Left ventricle myocardium inferior (tissue), 1 donor: ENCODE measurements at regions not wholly inside any gene's neighbourhood (a gene's known extent, or its start where the extent isn't known, plus 50 kb on each side); places are given as distances from the start of the nearest gene placed in this dataset.

Experiments used
- DNase-seq: peaks from one replicate; pipeline ENCODE4 v3.0.0-alpha.2; 2020
- H3K27ac ChIP-seq: fragments of 200-600 bp; replicated peaks from 2 replicates; pipeline ENCODE4 v1.8.0; 2021
- H3K27me3 ChIP-seq: fragments of 200-600 bp; 2 replicates; pipeline ENCODE4 v1.8.0; 2021; ENCODE audit warnings: low read depth
- H3K36me3 ChIP-seq: fragments of 200-600 bp; 2 replicates; pipeline ENCODE4 v1.8.0; 2021
- H3K4me1 ChIP-seq: fragments of 200-600 bp; 2 replicates; pipeline ENCODE4 v1.8.0; 2021
- H3K4me3 ChIP-seq: fragments of 200-600 bp; 2 replicates; pipeline ENCODE4 v1.8.0; 2021; ENCODE audit warnings: mild to moderate bottlenecking, moderate library complexity
- H3K9me3 ChIP-seq: fragments of 200-600 bp; replicated peaks from 2 replicates; pipeline ENCODE4 v1.8.0; 2021
- intact Hi-C: fragments of 100-400 bp; cut with micrococcal nuclease; formaldehyde crosslinking; loops from one replicate; pipeline ENCODE4 v1.11.0; 2022
- TF ChIP-seq, protein P1 (sequence below): fragments of 200-600 bp; IDR thresholded peaks from 2 replicates; pipeline ENCODE4 v1.8.0; 2021; ENCODE audit warnings: antibody characterized with exemption, mild to moderate bottlenecking, borderline replicate concordance
- donor health status: DM: no; HTN: yes; CAD: no; lungs with severe emphysema.

DNA sequence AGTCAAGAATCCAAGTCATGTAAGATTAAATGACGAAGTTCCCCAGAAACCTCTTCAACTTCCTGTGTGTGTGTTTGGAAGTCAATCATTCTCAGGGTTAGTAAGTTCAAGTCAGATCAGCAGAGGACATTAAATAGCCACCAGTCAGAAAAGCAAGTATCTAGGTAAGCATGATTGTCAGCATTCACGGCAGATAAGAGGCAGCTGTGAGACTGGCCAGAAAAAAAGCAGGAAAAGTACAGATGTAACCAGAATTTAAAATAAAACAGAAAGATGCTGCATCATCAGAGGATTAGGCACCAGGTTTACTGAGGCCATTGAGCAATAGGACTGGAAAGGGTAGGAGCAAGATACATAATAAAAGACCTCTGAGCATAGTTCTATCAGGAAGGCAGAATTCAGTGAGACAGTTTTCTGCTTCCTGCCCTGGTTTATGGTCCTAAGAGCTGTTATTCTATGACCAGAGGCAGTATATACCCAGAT, 606.9 kb downstream of the FSCB start:
- Histone ChIP-seq H3K4me1 (no peaks in the 10 kb centered on the region), H3K27me3 (no peaks in the 10 kb centered on the region), H3K4me3 (no peak overlapping the region), H3K27ac (no peak overlapping the region), H3K36me3 (no peaks in the 10 kb centered on the region), H3K9me3 (peaks cover 5% of the 10 kb centered on the region)
- DNase-seq, result no peak
- intact Hi-C loops, result no loop called here
- TF ChIP-seq, protein P1, sequence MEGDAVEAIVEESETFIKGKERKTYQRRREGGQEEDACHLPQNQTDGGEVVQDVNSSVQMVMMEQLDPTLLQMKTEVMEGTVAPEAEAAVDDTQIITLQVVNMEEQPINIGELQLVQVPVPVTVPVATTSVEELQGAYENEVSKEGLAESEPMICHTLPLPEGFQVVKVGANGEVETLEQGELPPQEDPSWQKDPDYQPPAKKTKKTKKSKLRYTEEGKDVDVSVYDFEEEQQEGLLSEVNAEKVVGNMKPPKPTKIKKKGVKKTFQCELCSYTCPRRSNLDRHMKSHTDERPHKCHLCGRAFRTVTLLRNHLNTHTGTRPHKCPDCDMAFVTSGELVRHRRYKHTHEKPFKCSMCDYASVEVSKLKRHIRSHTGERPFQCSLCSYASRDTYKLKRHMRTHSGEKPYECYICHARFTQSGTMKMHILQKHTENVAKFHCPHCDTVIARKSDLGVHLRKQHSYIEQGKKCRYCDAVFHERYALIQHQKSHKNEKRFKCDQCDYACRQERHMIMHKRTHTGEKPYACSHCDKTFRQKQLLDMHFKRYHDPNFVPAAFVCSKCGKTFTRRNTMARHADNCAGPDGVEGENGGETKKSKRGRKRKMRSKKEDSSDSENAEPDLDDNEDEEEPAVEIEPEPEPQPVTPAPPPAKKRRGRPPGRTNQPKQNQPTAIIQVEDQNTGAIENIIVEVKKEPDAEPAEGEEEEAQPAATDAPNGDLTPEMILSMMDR, result no peak

DNA sequence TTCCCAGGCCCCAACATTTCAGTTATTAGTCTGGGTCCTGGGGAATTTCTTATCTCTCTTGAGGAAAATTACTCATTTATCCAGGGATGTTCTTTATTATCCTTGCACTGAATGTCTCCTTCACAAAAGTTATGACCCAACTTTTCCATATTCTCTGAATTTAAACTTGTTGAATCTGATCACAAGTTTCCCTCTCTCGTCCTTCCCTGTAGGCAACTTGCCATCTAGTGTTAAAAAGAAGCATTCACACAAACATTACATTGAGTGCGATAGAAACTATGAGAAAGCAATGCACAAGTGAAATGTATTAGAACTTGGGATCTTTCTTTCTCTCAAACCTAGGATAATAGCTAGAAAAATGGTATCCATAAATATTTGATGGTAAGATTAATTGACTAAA, 608.4 kb downstream of the FSCB start:
- H3K4me1 ChIP-seq, result no peaks in the 10 kb centered on the region
- intact Hi-C loops, result no loop called here

DNA sequence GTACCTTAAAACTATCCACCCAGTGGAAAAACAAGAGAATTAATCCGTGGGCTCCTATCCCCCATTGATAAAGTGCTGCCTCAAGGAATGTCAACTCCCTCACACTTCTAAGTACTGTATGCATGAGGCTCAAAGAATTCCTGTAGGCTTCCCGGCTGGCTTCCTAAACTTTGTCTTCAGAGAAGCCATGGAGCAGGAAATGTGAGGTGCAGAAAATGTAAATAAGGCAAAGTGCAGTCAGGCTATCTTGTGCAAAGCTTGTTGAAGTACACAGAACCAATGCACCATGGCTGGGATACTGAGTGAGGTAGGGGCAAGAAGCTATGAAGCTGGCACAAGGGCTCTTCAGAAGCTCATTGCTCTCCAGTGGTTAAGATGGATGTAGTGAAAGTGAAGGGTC, 611.0 kb downstream of the FSCB start:
- intact Hi-C loops, result no loop called here
- TF ChIP-seq, protein P1, result no peak
- DNase-seq, result no peak
- no peak overlapping the region for H3K4me3 ChIP-seq
- no peaks in the 10 kb centered on the region for H3K36me3 ChIP-seq
- no peaks in the 10 kb centered on the region for H3K27me3 ChIP-seq
- no peaks in the 10 kb centered on the region for H3K9me3 ChIP-seq
- H3K4me1 ChIP-seq, result no peaks in the 10 kb centered on the region
- no peak overlapping the region for H3K27ac ChIP-seq

More for the DNA sequence above, 608.4 kb downstream of the FSCB start:
- Histone ChIP-seq H3K27me3 (no peaks in the 10 kb centered on the region), H3K27ac (no peak overlapping the region), H3K4me3 (no peak overlapping the region), H3K9me3 (no peaks in the 10 kb centered on the region), H3K36me3 (no peaks in the 10 kb centered on the region)
- no peak for DNase-seq
- TF ChIP-seq, protein P1, result no peak

DNA sequence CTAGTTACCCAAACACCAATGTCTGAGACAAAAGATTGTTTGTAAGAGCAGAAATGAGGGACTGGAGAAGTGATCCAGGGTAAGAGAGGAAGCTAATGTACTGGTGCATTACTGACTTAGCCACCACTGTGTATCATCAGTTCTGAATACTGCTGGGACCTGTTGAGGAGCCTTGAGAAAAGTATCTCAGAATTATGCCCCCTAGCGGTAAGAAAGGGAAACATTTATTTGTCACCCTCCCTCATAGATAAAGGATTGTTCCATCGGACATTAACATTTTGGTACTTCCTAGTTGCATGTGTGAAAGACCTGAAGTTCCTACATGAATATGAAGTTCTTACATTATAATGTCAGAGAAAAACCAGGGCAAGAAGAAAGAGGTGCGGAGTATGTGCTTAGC, 612.5 kb downstream of the FSCB start:
- Histone ChIP-seq H3K9me3 (no peaks in the 10 kb centered on the region), H3K4me1 (no peaks in the 10 kb centered on the region), H3K27me3 (no peaks in the 10 kb centered on the region), H3K27ac (no peak overlapping the region), H3K36me3 (no peaks in the 10 kb centered on the region), H3K4me3 (no peak overlapping the region)
- DNase-seq, result no peak
- intact Hi-C loops, result no loop called here
- TF ChIP-seq, protein P1, result no peak

DNA sequence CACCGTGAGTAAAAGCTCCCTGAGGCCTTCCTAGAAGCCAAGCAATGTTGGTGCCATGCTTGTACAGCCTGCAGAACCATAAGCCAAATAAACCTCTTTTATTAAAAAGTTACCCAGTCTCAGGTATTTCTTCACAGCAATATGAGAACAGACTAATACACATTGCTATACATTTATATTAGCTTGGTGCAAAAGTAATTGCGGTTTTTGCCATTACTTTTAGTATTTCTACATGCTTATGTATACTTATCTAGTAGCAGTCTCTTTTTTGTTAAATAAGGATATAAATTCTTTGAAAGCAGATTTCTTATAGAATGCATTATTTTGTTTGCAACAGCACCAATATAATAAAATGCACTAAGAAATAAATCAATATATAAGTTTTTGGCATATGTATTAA, 619.6 kb downstream of the FSCB start:
- TF ChIP-seq, protein P1, result no peak
- H3K4me1 ChIP-seq, result no peaks in the 10 kb centered on the region
- intact Hi-C loops, result no loop called here
- no peak overlapping the region for H3K27ac ChIP-seq
- no peak overlapping the region for H3K4me3 ChIP-seq
- H3K36me3 ChIP-seq, result no peaks in the 10 kb centered on the region
- DNase-seq, result no peak
- H3K9me3 ChIP-seq, result no peaks in the 10 kb centered on the region
- H3K27me3 ChIP-seq, result no peaks in the 10 kb centered on the region

DNA sequence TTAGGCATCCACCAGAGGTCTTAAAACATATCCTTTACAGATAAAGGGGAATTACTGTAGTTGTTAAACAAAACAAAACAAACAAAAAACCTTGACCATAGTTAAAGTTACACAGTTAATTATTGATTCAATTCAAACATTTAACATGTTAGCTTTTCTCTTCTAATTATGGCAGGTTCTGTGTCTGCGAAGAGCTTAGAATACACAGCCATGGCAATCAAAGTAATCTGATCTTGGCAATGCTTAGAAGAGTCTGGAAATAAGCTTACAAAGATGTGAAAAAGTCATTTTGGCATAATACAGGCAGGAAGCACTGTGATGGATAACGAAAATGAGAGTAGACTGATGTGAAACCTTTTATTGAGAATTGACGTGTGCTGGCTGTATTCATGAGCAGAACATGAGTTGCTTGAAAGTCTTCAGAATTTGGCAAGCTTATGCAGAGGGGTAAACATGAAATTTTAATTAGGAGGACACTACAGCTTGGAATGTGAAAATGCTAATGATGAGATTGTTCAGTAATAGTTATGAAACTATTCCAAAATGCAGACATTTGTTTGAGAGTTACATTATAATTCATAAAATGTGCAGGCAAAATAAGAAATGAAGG, 629.6 kb downstream of the FSCB start:
- Histone ChIP-seq H3K36me3 (no peaks in the 10 kb centered on the region), H3K9me3 (no peaks in the 10 kb centered on the region), H3K27ac (no peak overlapping the region), H3K4me3 (no peak overlapping the region), H3K27me3 (no peaks in the 10 kb centered on the region), H3K4me1 (no peaks in the 10 kb centered on the region)
- intact Hi-C loops, result no loop called here
- no peak for DNase-seq
- TF ChIP-seq, protein P1, result no peak
